ENCODE measurements at regions not wholly inside any gene's neighbourhood (a gene's known extent, or its start where the extent isn't known, plus 50 kb on each side); places are given as distances from the start of the nearest gene placed in this dataset.

DNA sequence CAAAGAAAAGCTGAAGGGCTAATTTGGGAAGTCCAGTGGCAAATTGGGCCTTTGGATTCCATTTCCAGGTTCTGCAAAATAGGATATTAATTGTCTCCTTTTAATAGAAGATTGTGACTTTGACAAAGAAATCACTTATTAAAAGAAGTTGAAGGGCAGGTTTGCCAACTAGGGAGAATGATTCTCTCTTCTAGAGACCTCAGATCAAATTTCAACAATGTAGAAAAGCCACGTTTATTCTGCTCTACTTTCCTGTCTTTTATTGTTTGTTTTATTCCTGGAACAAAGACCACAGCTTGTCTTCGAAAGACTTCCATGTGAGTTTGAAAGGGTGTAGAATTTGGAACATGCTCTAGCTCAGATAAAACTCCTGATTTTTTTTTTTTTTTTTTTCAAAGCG lies 65.5 kb upstream of the PRL start:
- Mint-ChIP-seq H3K27me3 (ENCODE audit: low read depth) (no peaks in the 10 kb centered on the region), H3K4me3 (no peak overlapping the region), H3K27ac (peak overlapping the region in 2 of 3 experiments; percentile 14 to 68; a peak in 2 of 7 replicates), H3K9me3 (peaks cover 12% of the 10 kb centered on the region in 2 experiments; a peak in 3 of 5 replicates), H3K4me1 (peaks cover 26 to 29% of the 10 kb centered on the region in 2 experiments), H3K36me3 (ENCODE audit: insufficient read depth in 1 of 3, low read depth in 3 of 3) (peaks cover 2 to 15% (median 5%) of the 10 kb centered on the region in 3 experiments; a peak in 3 of 7 replicates)
- Histone ChIP-seq H2BK5ac (ENCODE audit: insufficient read length, low read length) (no peak overlapping the region), H2AK5ac (ENCODE audit: insufficient read length, low read length) (no peak overlapping the region), H3K9me3 (ENCODE audit: control insufficient read depth, low read depth, low read length) (no peaks in the 10 kb centered on the region), H3T11ph (ENCODE audit: low read length) (no peak overlapping the region), H3K4ac (ENCODE audit: low read depth, low read length) (no peak overlapping the region), H3K27ac (ENCODE audit: insufficient read length, low read depth, low read length) (no peak overlapping the region), H4K91ac (ENCODE audit: insufficient read length, low read depth, low read length) (no peak overlapping the region), H3K14ac (ENCODE audit: insufficient read depth, low read length) (no peak overlapping the region), H4K20me1 (ENCODE audit: control insufficient read depth, insufficient read depth, insufficient read length) (no peaks in the 10 kb centered on the region), H3K23me2 (ENCODE audit: insufficient read length, low read depth, low read length, poor library complexity, severe bottlenecking) (no peaks in the 10 kb centered on the region), H3K79me2 (ENCODE audit: insufficient read depth, low read length) (no peaks in the 10 kb centered on the region), H3K9ac (ENCODE audit: extremely low read depth, insufficient read length, low read length) (no peak overlapping the region), H2BK20ac (ENCODE audit: low read depth, low read length, poor library complexity, severe bottlenecking) (no peak overlapping the region), H3K79me1 (ENCODE audit: insufficient read depth, low read depth, low read length, poor library complexity, severe bottlenecking) (no peaks in the 10 kb centered on the region), H4K8ac (replicated peaks; ENCODE audit: insufficient read length, low read depth, low read length) (no peak overlapping the region), H4K5ac (ENCODE audit: insufficient read length, low read depth, low read length) (no peak overlapping the region), H3K56ac (ENCODE audit: insufficient read length, low read depth, low read length) (no peak overlapping the region), H2BK12ac (ENCODE audit: insufficient read length, low read depth, low read length) (no peak overlapping the region), H2BK15ac (ENCODE audit: low read depth, low read length) (no peak overlapping the region), H3K4me1 (ENCODE audit: insufficient read depth, low read length) (peaks cover 7% of the 10 kb centered on the region), H3K27me3 (ENCODE audit: insufficient read depth, low read length) (no peaks in the 10 kb centered on the region), H3K18ac (ENCODE audit: insufficient read length, low read depth, low read length) (no peak overlapping the region), H3K4me2 (ENCODE audit: insufficient read depth, insufficient read length, low read length) (no peak overlapping the region), H2AFZ (ENCODE audit: low read length) (no peak overlapping the region), H2BK120ac (ENCODE audit: low read depth, low read length, poor library complexity, severe bottlenecking) (no peak overlapping the region), H3K23ac (ENCODE audit: insufficient read length, low read depth, low read length) (no peak overlapping the region)
- no peak for DNase-seq
- TF ChIP-seq, protein P1, sequence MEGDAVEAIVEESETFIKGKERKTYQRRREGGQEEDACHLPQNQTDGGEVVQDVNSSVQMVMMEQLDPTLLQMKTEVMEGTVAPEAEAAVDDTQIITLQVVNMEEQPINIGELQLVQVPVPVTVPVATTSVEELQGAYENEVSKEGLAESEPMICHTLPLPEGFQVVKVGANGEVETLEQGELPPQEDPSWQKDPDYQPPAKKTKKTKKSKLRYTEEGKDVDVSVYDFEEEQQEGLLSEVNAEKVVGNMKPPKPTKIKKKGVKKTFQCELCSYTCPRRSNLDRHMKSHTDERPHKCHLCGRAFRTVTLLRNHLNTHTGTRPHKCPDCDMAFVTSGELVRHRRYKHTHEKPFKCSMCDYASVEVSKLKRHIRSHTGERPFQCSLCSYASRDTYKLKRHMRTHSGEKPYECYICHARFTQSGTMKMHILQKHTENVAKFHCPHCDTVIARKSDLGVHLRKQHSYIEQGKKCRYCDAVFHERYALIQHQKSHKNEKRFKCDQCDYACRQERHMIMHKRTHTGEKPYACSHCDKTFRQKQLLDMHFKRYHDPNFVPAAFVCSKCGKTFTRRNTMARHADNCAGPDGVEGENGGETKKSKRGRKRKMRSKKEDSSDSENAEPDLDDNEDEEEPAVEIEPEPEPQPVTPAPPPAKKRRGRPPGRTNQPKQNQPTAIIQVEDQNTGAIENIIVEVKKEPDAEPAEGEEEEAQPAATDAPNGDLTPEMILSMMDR (conservative IDR thresholded peaks at IDR 0.05), result no peak
- WGBS (ENCODE audit: extremely low coverage, insufficient read length, low lambda C conversion rate), result no CpG with 5 or more reads among the region's 3 CpGs
